WTC11 (cell line): ENCODE measurements at regions not wholly inside any gene's neighbourhood (a gene's known extent, or its start where the extent isn't known, plus 50 kb on each side); places are given as distances from the start of the nearest gene placed in this dataset.

Source experiments
- ATAC-seq: fragments of 200-7000 bp; cut with Tn5 transposase; 2 replicates; pipeline ENCODE4 v1.10.0; 2021; ENCODE audit warnings: mild to moderate bottlenecking, moderate library complexity
- CTCF ChIA-PET: fragments of 300-600 bp; sonication (Branson Sonifier 250); formaldehyde crosslinking; loops from one replicate; lab custom pipeline; 2021; ENCODE audit warnings: antibody characterized with exemption; lab: Charles Lee
- POLR2A ChIA-PET: fragments of 350-600 bp; sonication (Branson Sonifier 250); formaldehyde crosslinking; loops from one replicate; lab custom pipeline; 2021; ENCODE audit warnings: antibody characterized with exemption; lab: Charles Lee
- DNase-seq: peaks from one replicate; pipeline ENCODE4 v3.0.0; 2021; ENCODE audit warnings: low spot score
- H3K27ac Mint-ChIP-seq: 2 replicates; pipeline ENCODE4 v1.8.0; 2021; ENCODE audit warnings: mixed read lengths
- H3K27me3 Mint-ChIP-seq: 2 replicates; pipeline ENCODE4 v1.8.0; 2021; ENCODE audit warnings: low read depth, mild to moderate bottlenecking, moderate library complexity, mixed read lengths
- H3K36me3 Mint-ChIP-seq: 2 replicates; pipeline ENCODE4 v1.8.0; 2021; ENCODE audit warnings: mixed read lengths
- H3K4me1 Mint-ChIP-seq: 2 replicates; pipeline ENCODE4 v1.8.0; 2022; ENCODE audit warnings: mixed read lengths
- H3K4me3 Mint-ChIP-seq: 2 replicates; pipeline ENCODE4 v1.8.0; 2021; ENCODE audit warnings: mild to moderate bottlenecking, moderate library complexity, mixed read lengths
- H3K9me3 Mint-ChIP-seq: 2 replicates; pipeline ENCODE4 v1.8.0; 2021; ENCODE audit warnings: mixed read lengths
- GABPB1 ChIP-seq: sonication (generic); formaldehyde crosslinking; IDR thresholded peaks from 2 replicates; pipeline ENCODE4 v1.8.1; 2023; ENCODE audit warnings: mild to moderate bottlenecking, missing genetic modification reagents
- HMGXB4 ChIP-seq: sonication (generic); formaldehyde crosslinking; IDR thresholded peaks from 2 replicates; pipeline ENCODE4 v1.8.1; 2023; ENCODE audit warnings: mild to moderate bottlenecking, moderate library complexity, missing genetic modification reagents
- IRF1 ChIP-seq: sonication (generic); formaldehyde crosslinking; IDR thresholded peaks from 2 replicates; pipeline ENCODE4 v1.8.0; 2023; ENCODE audit warnings: missing genetic modification reagents
- IRF2 ChIP-seq: sonication (generic); formaldehyde crosslinking; IDR thresholded peaks from 2 replicates; pipeline ENCODE4 v1.8.0; 2022; ENCODE audit warnings: low read depth, missing genetic modification reagents, borderline replicate concordance
- MYBL2 ChIP-seq: sonication (generic); formaldehyde crosslinking; IDR thresholded peaks from 2 replicates; pipeline ENCODE4 v1.8.1; 2023; ENCODE audit warnings: mild to moderate bottlenecking, moderate library complexity, missing genetic modification reagents
- NFYB ChIP-seq: sonication (generic); formaldehyde crosslinking; conservative IDR thresholded peaks from 2 replicates; pipeline ENCODE4 v1.8.0; 2022; ENCODE audit warnings: low read depth, missing genetic modification reagents
- PRDM15 ChIP-seq: sonication (generic); formaldehyde crosslinking; IDR thresholded peaks from 2 replicates; pipeline ENCODE4 v1.8.0; 2022; ENCODE audit warnings: missing genetic modification reagents
- PRRX2 ChIP-seq: fragments of 250-450 bp; sonication (Bioruptor Pico); IDR thresholded peaks from 2 replicates; pipeline ENCODE4 v1.8.0; 2021; ENCODE audit warnings: mild to moderate bottlenecking
- SMAD3 ChIP-seq: sonication (generic); formaldehyde crosslinking; IDR thresholded peaks from 2 replicates; pipeline ENCODE4 v1.8.0; 2022; ENCODE audit warnings: missing genetic modification reagents, mild to moderate bottlenecking, borderline replicate concordance
- SP1 ChIP-seq: sonication (generic); formaldehyde crosslinking; conservative IDR thresholded peaks from 2 replicates; pipeline ENCODE4 v1.8.1; 2022; ENCODE audit warnings: missing genetic modification reagents
- TP53 ChIP-seq: sonication (generic); formaldehyde crosslinking; IDR thresholded peaks from 2 replicates; pipeline ENCODE4 v1.8.1; 2023; ENCODE audit warnings: mild to moderate bottlenecking, missing genetic modification reagents
- ZBTB21 ChIP-seq: sonication (generic); formaldehyde crosslinking; IDR thresholded peaks from 2 replicates; pipeline ENCODE4 v1.8.1; 2023; ENCODE audit warnings: mild to moderate bottlenecking, missing genetic modification reagents, borderline replicate concordance
- ZNF232 ChIP-seq: sonication (generic); formaldehyde crosslinking; IDR thresholded peaks from 2 replicates; pipeline ENCODE4 v1.8.0; 2022; ENCODE audit warnings: mild to moderate bottlenecking, missing genetic modification reagents
- ZNF396 ChIP-seq: fragments of 250-450 bp; sonication (Bioruptor Pico); IDR thresholded peaks from 2 replicates; pipeline ENCODE4 v1.8.0; 2021; ENCODE audit warnings: mild to moderate bottlenecking, moderate library complexity, borderline replicate concordance
- ZNF423 ChIP-seq: fragments of 250-450 bp; sonication (Bioruptor Pico); IDR thresholded peaks from 2 replicates; pipeline ENCODE4 v2.1.2; 2022; ENCODE audit warnings: mild to moderate bottlenecking, moderate library complexity
- ZNF671 ChIP-seq: fragments of 250-450 bp; sonication (Bioruptor Pico); IDR thresholded peaks from 2 replicates; pipeline ENCODE4 v1.8.0; 2021; ENCODE audit warnings: mild to moderate bottlenecking
- TF ChIP-seq, protein P1 (sequence below): fragments of 250-450 bp; sonication (Bioruptor Pico); IDR thresholded peaks from 2 replicates; pipeline ENCODE4 v1.9.0; 2021; ENCODE audit warnings: mild to moderate bottlenecking
- TF ChIP-seq, protein P2 (sequence below): sonication (generic); formaldehyde crosslinking; IDR thresholded peaks from 2 replicates; pipeline ENCODE4 v1.8.1; 2023; ENCODE audit warnings: mild to moderate bottlenecking, missing genetic modification reagents, moderate library complexity
- TF ChIP-seq, protein P3 (sequence below): fragments of 250-450 bp; sonication (Bioruptor Pico); conservative IDR thresholded peaks from 2 replicates; pipeline ENCODE4 v1.9.0; 2021; ENCODE audit warnings: mild to moderate bottlenecking

GRCh38 chr7:26598867-26599266 is 265.5 kb downstream of the SKAP2 start:
- no peaks in the 10 kb centered on the region; the same call in 1 of the 2 replicates for H3K27me3 Mint-ChIP-seq
- H3K4me1 Mint-ChIP-seq, result peaks cover 8% of the 10 kb centered on the region
- CTCF ChIA-PET, result no interaction called here
- H3K4me3 Mint-ChIP-seq, result no peak overlapping the region
- H3K36me3 Mint-ChIP-seq, result no peaks in the 10 kb centered on the region
- H3K27ac Mint-ChIP-seq, result no peak overlapping the region
- DNase-seq (no peak), ATAC-seq (no peak)
- TF ChIP-seq GABPB1 (CRISPR knock-in tag), result no peak
- TF ChIP-seq NFYB (CRISPR knock-in tag), result no peak
- TF ChIP-seq ZNF232 (CRISPR knock-in tag), result no peak
- TF ChIP-seq, protein P1, sequence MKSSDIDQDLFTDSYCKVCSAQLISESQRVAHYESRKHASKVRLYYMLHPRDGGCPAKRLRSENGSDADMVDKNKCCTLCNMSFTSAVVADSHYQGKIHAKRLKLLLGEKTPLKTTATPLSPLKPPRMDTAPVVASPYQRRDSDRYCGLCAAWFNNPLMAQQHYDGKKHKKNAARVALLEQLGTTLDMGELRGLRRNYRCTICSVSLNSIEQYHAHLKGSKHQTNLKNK (CRISPR knock-in tag), result no peak
- TF ChIP-seq PRDM15 (CRISPR knock-in tag), result no peak
- TF ChIP-seq ZNF671, result no peak
- no peak for TF ChIP-seq IRF2 (CRISPR knock-in tag)
- no peak for TF ChIP-seq ZBTB21
- TF ChIP-seq SP1 (CRISPR knock-in tag), result no peak
- TF ChIP-seq MYBL2 (CRISPR knock-in tag), result no peak
- no peak for TF ChIP-seq PRRX2 (CRISPR knock-in tag)
- TF ChIP-seq, protein P2, sequence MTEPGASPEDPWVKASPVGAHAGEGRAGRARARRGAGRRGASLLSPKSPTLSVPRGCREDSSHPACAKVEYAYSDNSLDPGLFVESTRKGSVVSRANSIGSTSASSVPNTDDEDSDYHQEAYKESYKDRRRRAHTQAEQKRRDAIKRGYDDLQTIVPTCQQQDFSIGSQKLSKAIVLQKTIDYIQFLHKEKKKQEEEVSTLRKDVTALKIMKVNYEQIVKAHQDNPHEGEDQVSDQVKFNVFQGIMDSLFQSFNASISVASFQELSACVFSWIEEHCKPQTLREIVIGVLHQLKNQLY (CRISPR knock-in tag), result no peak
- TF ChIP-seq, protein P3, sequence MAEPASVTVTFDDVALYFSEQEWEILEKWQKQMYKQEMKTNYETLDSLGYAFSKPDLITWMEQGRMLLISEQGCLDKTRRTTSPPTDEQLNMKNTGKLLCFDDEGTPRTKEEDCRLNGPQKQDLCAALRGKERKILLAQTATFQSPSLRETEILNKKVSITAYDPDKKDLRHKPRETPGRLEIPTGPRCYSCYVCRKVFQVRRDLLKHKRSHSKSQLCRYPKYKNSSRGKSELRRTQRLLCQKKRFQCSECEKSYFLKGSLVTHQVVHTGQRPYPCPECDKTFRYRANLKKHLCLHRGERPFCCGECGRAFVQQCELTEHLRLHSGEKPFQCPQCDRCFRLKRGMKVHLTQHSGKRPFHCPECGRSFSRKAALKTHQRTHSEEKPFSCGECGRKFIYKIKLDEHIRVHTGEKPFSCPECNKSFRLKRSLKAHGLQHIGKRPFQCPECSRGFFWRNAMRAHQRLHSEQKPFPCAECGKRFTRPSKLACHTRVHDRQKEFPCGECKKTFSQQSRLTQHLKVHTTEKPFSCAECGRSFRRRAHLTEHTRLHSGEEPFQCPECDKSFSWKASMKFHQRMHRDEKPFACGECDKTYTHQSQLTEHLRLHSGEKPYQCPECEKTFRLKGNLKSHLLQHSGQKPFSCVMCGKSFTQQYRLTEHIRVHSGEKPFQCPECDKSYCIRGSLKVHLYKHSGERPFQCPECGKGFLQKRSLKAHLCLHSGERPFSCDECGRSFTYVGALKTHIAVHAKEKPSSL, result no peak
- TF ChIP-seq HMGXB4 (CRISPR knock-in tag), result no peak
- no peak for TF ChIP-seq TP53
- no peak for TF ChIP-seq SMAD3 (CRISPR knock-in tag)
- no peak for TF ChIP-seq ZNF396
- no peak for TF ChIP-seq IRF1 (CRISPR knock-in tag)
- TF ChIP-seq ZNF423 (CRISPR knock-in tag), result no peak
- H3K9me3 Mint-ChIP-seq, result no peaks in the 10 kb centered on the region
- POLR2A ChIA-PET, result interaction anchor here (0.6 kb wide), 1 partner anchor 188 kb away, joined by 4 read pairs; no protein-coding TSS in a partner anchor
